D341Med (cell line): ENCODE measurements at regions not wholly inside any gene's neighbourhood (a gene's known extent, or its start where the extent isn't known, plus 50 kb on each side); places are given as distances from the start of the nearest gene placed in this dataset.
"Not testable (repeated sequence)": the region's sequence is repeated elsewhere in the genome, so short reads cannot be mapped to it uniquely, and the experiment has no call there.

Experiments
- DNase-seq: peaks from one replicate; pipeline ENCODE4 v3.0.0; 2012; ENCODE audit warnings: low spot score

DNA sequence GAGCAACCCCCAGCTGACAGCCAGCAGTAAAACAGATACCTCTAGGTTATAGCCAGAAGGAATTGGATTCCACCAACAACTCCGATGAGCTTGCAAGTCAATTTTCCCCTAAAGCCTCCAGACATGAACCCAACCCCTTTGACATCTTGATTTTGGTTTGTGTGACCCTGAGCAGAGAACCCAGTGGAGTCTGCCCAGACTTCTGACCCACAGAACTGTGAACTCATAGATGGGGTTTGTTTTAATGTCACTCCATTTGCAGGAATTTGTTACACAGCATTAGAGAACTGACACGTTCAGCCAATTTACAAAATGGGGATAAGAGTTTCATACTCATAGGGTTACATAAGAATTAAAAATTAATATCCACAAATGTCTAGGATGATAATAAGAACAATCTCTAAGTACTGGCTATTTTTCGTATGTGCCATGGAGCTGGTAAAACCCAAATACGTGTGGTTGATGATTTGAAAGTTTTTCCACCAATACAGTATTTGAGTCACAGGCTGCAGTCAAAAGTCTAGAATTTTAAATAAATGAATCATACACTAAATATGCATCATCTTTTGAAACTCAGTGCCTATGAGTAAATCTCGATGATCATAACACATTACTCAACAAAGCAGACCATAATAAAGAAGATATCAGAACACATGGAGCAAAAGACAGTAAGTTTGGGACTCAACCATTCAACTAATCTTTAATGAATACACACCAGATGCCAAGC is 380.0 kb downstream of the ANAPC1 start:
- not testable (repeated sequence) for DNase-seq

DNA sequence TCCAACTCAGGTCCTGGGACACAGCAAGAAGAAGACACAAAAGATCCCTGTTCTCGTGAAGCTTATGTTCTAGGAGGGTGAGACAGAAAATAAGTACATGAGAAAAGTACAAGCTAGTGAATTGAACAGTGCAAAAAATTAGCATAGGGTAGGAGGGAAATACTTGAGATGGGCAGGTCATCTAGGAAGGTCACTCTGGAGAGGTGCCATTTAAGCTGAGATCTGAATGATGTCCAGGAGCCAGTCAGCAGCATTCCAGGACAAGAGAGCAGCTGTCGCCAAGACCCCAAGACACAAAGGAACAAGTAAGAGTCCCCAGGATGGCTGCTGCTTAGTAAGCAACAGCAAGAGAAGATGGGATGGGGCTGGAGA is 379.4 kb downstream of the ANAPC1 start:
- not testable (repeated sequence) for DNase-seq

DNA sequence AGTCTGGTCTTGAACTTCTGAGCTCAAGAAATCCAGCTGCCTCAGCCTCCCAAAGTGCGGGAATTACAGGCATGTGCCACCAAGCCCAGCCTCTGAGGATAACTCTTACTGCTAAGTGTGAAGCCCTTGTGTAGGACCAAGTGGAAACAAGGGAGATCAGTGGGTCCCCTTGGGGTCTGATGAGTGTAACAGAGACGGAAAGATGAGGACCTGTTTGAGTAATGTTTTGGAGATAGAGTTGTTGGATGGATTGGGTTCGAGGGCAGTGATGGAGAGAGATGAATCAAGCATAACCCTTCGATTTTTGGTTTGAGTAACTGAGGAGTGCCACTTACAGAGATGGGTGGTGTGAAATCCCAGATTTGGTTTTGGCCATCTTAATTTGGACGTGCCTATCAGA is 378.7 kb downstream of the ANAPC1 start:
- DNase-seq = not testable (repeated sequence)

DNA sequence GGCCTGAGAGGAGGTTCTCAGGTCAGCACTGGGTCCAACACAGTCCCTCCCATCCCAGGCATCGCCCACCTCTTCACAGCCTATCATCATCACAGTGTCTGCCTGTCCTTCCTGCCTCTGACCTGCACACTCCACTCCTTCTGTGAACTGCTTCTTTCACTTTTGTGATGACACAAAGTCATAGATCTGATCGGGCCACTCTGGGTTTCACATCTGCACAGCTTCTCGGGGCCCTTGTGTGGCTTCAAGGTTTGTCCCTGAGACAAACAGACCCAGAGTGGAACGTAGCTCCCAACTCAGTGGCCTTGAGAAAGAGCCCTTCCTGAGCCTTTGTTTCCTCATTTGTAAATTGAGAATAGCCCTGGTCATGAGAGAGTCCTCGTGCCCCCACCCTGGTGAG is 377.1 kb downstream of the ANAPC1 start:
- not testable (repeated sequence) for DNase-seq

DNA sequence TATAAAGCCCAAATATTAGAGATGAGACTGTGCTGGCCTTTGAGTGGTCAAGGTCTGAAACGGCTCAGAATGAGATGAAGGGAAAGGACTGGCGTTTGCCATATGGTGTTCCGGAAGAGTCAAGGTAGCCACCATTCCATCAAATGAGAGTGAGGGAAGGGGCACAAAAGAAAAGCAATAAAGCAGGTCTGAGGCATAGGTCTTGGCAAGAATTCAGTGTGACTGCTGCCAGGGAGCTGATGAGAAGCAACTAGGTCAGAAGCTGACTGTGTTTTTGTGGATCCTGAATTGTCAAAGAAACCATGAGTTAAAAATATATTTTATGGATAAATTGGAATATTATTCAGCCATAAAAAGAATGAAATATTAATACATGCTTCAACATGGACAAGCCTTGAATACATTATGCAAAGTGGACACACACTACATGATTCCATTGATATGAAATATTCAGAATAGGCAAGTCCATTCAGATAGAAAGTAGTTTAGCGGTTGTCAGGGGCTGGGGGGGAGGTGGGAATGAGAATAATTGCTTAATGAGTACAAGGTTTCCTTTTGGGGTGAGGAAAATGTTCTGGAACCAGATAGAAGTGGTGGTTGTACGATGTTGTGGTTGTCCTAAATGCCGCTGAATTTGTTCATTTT is 374.6 kb downstream of the ANAPC1 start:
- DNase-seq = not testable (repeated sequence)

DNA sequence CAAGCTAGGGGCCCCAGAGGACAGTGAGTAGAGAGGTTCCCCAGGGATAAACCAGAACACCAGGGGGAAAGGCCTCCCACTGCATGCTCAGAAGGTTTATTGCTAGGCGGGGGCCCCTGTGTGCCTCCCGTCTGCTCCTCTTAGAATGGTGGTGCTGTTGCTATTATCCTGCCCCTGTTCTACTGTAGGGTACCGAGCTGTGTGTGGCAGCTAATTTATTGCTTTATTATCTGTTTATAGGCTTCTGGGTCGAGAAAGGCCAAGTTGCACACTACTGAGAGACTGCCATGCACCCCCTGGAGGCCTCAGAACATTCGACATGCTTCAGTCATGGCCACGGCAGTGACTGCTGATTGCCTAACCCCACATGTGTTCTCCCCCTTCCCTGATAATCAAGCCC is 373.6 kb downstream of the ANAPC1 start:
- DNase-seq = not testable (repeated sequence)

DNA sequence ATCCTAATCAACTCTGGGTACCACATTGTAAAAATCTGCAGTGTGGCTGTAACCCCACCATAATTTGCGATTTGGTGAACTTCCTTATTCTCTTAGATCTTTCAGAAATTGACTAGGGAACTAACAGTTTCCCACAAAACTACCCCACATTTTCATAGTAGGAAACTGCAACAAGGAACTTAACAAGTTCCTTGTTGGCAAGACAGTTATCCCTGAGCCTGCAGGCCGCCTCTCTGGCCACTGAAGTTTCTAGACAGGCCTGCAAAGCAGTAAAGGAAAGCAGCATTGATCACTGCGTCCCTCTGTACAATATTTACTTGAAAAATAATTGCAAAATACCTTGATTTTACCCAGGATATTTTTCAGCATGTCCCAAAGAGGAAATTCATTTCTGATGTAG is 372.9 kb downstream of the ANAPC1 start:
- DNase-seq = not testable (repeated sequence)

DNA sequence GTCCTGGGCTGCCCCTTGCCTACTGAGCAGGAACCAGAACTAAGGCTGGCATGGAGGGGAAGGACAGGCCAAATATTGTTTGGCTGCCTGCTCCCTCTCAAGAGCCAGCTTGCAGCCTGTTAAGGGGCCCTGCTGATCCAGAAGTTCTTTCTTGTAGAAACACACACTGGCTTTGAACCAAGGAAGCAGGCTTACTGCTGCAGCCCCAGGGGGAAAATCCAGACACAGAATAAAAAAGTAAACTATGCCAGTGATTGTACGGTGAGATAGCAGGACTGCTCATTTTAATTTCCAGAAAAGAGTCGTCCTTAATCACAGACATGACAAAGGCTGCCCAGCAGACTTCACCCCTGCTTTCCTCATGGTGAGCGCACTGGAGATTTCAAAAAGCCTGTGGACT is 371.6 kb downstream of the ANAPC1 start:
- DNase-seq = not testable (repeated sequence)

DNA sequence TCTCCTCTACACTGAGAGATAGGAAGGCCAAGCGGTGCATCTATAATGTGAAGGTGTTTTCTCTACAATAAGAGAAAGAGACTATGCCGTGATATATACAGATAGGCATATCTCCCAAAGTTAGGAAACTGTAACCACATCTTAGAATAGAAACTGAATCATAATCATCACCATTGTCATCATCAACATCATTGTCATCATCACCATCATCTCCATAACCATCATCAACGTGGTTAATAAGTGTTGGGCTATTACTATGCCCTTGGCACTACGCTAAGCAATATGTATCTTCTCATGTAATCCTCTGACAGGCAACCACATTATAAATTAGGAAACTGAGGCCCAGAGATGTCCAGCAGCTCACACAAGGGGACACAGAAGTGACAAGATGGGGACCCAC is 369.9 kb downstream of the ANAPC1 start:
- not testable (repeated sequence) for DNase-seq

DNA sequence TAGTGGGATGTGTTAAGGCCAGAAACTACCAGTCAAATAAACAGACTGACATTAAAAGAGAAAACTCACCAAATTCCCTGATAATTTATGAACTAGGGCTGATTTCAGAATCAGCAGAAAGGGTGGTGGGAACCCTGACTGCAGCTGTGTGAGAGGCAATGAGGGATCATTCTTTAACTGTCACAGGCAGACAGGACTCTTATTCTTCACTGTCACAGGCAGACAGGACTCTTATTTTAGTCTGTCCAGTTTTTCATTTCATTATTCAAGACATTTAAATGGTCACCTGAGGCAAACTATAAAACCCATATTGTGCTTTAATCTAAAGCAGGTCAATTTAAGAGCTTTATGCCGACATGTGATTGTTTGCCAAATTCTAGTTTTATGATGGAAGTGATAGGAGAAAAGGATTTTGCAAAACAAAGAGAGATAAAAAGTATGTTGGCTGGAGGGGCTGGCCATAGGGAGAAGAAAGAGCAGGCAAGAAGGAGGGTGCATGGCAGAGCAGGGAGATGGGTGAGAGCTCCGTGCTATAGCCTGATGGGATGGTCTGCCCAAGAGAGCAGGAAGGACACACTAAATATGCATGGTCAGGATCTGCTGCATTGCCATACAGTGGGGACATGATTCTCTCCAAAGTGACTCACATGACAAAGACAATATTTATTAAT is 366.8 kb downstream of the ANAPC1 start:
- not testable (repeated sequence) for DNase-seq

DNA sequence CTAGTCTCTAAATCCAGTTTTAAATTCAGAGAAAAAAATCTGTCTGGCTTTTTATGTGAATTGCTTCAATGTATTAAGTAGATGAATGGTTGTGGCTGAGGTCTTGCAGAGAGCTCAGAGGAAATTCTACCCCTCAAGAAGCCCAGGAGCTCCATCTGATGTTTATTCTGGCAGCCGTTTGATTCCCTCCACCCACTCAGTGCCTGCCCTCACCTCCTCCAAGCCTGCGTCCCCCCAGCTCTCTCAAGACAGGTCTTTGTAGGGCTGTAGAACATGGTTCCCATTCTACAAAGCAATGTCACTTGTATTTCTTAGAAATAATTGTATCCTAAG is 366.3 kb downstream of the ANAPC1 start:
- not testable (repeated sequence) for DNase-seq

DNA sequence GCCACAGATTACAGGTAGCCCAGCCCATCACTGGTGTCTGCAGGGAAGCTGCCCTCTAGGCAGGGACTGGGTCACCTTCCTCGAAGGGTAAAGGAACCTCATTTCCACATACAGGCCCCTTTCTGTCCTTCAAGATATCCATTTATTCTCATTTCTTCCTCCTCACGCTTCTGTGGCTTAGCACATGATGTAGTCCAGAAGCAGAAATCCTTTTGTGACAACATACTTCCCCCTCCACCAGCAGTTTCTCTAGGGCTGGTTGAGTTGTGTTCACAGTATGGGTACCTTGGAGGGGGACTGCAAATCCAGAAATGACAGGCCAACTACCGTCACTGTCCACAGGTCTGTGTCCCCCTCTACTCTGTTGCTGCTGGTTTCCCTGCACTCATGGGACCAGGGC is 364.9 kb downstream of the ANAPC1 start:
- no peak for DNase-seq

DNA sequence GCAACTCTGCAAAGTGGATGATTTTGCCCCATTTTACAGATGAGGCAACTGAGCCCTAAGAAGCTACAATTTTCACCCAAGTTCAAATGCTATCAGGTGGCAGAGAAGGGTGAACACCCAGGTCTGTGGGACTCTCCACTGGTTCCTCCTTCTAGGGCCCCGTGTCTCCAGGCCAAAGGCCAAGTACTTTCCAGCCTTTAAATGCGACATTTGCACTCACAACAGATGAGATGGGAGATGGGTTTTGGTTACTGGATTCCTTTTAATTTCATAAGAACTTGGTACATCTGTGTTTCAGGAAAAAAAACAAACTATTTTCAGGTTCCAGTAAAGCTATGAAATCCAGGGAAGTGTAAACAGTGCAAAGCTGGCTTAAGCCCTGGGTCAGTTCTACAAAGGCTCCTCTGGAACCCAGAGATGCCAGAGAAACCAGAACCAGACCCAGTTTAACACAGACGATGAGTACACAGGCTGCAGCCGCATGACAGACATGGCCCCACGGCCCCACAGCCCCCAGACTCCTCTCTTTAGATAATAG is 361.7 kb downstream of the ANAPC1 start:
- DNase-seq = no peak

DNA sequence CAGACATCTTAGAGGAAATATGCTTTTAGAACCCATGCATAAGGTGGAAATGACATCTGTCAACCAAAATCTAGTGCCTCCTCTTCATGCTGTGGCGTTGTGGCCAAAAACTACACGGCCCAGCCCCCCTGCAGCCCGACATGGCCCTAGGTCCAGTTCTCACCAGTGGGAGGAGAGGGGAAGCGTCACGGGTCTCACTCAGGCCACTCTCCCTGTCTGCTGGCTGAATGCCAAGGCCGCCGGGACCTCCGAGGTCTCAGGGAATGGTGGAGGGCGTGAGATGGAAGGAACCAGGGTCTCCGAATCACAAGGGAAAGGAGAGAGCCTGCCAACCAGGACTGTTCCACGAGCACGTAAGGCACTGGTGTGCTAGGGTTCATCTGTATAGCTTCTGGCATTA is 361.0 kb downstream of the ANAPC1 start:
- DNase-seq = no peak

DNA sequence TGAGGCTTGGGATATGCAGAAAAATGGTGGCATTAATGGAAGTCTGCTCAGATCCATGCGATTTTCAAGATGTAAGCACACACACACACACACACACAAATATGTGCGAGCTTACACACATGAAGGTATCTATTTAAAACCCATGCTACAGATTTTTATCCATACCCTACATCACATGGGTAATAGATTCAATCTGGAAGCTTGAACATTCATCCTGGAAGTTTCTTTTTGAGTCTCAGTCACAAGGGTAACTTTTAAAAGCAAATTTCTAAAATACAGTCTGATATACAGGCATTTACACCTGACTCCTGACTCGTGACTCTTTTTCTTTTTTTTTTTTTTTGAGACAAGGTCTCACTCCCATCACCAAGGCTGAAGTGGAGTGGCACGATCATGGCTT is 359.0 kb downstream of the ANAPC1 start:
- not testable (repeated sequence) for DNase-seq

DNA sequence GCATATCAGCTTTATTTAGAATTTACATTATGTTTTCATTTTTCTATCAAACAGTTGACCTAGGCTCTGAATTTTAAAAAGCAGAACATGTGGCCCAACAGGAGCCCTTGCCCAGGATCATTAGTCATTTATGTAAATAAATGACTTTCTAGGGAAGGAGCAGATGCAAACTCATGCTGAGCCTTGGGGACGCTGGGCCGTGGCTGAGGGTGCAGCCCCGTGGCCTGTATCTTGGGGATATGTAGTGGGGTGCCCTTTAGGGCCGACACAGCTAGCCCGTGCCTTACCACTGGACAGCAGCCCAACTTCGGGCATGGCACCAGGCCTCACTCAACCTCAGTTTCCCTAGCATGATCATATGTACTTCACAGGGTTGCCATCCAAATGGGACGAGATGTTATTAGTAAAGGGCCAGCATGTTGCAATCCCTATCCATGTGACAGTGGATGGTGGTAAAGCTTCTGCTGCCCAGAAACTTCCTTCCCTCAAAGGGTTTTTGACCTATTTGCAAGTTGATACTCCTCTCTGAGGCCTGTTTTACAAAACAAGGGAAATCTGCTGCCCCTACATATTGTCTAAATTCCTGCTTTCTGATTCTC is 357.9 kb downstream of the ANAPC1 start:
- DNase-seq = not testable (repeated sequence)

DNA sequence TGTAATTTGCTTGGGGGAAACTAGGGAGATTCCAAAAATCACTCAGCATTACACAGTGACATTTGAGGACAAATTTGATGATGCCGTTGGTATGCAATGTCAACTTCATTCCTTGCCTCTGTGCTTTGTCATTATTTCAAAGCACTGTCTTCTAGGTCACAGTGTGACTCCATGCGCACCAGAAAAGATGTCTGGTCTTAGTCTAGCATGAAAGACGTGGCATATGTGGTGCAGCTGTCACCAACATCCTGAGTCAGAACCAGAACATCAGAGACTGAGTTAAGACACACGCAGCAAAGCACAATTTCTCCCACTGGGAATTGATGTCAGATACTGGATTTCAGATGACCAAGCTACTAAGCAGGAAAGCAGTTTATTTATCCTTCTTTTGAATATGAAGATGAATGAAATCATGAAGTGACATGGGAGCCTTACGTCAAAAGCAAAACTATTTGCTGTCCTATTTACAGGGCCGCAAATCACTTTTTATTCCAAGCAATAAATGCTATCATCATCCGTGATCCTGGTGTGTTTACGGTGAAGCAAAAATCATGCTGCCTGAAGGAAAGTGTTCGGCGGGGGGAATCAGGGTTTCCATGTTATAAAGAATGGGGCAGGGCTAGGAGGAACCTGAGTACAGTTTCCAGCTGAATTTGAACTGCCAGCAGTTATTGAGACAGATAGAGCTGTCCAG is 356.1 kb downstream of the ANAPC1 start:
- not testable (repeated sequence) for DNase-seq

DNA sequence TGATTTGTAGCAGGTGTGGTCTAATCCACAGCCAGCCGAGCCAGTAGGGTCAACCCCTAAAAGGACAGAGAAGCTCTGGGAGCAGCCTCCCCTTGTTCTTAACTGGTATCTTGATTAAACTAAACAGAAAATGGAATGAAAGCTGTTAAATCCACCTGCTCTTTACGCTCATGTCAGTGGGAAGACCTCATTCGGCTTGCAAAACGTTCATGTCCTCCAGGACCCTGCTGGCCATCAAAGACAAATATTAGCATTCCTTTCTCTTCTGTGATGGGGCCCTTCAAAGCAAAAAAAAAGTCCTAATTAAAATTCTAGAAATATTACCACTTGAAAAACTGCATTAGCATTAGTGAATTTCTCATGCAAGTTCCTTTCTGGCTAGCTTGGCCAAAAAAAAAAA is 355.0 kb downstream of the ANAPC1 start:
- not testable (repeated sequence) for DNase-seq

DNA sequence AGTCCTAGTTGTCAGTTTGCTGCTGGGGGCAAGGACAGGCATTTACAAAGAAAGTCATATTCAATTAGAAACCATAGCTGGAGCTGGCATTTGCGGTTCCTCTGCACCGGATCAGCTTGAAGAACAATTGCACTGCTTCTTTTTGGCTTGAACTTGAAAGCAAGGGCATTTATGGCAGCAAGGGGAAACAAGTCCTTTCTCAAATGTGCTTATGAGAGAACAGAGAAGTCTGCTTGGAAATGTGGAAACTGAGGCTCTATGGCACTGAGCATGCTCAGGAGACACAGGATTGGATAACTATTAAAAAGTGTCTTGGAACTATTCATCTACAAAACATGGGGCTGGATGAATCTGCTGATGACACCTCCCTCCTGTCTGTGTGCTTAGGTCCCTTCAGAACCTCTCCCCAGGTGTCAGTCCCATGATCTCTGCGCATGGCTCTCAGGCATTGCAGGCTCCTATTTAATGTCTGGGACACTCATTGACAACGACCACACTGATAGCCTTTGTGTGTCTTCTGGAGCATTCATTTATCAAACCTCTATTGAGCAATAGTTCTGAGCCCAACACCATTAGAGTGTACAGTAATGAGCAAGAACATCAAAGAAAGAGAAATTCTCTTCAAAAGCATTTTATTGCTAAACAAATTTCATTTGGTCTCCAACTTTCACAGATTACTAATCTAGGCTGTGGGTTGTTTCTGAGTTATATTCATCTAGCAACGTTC is 353.6 kb downstream of the ANAPC1 start:
- not testable (repeated sequence) for DNase-seq

DNA sequence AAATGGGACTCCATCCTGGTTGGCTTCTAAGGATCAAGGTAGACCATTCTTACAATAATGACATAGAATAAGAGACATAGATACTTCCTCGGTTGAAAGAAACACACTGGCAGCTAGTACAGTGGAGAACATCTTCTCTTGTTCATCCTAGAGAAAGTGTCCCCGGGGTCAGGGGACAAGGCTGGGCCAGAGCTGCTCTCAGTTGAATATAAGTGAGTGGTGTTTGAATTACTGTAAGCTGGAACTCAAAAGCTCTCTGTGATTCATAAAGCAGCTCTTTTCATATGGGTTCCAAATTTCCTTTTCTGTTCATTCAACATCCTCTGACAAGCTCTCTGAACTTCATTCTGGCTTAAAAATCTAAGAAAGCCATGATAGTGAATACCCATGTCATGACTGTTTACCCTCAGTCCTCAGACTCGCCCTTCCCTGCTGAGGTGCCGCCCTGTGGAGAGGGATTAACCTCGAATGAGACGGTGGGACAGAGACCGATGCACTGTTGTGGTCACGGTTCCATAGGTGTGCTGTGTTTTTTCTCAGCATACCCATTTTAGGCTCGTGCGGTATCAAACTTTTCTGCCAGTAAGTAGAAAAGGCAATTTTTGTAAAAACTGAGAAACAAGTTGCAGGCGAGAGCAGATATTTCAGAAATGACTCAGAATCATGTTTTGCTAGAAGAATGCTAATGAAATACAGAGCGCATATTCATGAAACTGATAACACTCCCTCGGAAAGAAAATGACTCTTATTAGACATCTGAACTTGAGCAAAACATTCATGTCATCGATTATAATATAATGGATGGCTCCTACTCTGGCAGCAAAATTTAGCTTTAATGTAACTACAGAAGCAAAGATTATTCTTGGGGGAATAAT is 351.1 kb downstream of the ANAPC1 start:
- DNase-seq = not testable (repeated sequence)
